Hematopoietic multipotent progenitor cell treated with erythropoietin and hydrocortisone succinate and interleukin-3 and kit ligand, for 4 days (in vitro differentiated cells): ENCODE measurements at regions not wholly inside any gene's neighbourhood (a gene's known extent, or its start where the extent isn't known, plus 50 kb on each side); places are given as distances from the start of the nearest gene placed in this dataset.
"Not testable (repeated sequence)": the region's sequence is repeated elsewhere in the genome, so short reads cannot be mapped to it uniquely, and the experiment has no call there.

Experiments used
- DNase-seq: peaks from one replicate; pipeline ENCODE4 v3.0.0-alpha.2; 2015

DNA sequence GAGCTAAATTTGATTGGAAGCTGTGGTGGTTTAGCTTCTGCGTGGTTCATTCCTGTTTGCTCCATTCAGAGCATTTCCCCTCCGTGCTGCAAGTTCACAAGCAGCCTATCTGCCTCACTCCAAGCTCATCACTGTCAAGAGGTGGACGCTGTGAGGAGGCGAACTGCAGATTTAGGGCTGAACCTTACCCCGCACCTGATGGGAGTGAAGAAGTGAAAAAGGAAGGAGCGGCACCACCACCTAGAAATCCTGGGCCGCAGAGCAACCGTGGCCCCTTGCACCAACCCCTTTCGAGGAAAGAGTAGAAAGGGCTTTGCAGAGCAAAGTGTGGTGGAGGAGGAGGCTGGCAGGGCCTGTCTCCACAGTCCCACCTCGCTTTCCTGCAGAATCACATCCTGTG is 117.4 kb downstream of the IER5 start:
- DNase-seq = no peak

DNA sequence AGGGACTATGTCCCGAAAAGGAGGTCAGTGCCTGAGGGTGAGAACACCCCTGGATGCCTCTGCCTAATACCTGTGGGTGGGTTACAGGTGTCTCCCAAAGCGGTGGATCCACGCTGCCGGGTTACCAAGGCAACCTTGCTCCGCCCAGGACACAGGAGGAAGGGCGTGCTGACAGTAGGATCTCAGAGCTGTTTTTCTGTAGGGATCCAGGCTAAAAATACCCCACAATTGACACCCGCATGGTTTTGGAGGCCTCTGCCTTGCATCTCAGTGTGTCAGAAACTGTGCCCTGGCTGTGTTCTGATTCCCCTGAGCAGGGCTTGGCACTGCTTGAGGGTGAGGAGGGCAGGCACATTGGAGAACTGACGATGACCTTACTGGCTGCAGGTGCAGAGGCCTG is 118.0 kb downstream of the IER5 start:
- no peak for DNase-seq

DNA sequence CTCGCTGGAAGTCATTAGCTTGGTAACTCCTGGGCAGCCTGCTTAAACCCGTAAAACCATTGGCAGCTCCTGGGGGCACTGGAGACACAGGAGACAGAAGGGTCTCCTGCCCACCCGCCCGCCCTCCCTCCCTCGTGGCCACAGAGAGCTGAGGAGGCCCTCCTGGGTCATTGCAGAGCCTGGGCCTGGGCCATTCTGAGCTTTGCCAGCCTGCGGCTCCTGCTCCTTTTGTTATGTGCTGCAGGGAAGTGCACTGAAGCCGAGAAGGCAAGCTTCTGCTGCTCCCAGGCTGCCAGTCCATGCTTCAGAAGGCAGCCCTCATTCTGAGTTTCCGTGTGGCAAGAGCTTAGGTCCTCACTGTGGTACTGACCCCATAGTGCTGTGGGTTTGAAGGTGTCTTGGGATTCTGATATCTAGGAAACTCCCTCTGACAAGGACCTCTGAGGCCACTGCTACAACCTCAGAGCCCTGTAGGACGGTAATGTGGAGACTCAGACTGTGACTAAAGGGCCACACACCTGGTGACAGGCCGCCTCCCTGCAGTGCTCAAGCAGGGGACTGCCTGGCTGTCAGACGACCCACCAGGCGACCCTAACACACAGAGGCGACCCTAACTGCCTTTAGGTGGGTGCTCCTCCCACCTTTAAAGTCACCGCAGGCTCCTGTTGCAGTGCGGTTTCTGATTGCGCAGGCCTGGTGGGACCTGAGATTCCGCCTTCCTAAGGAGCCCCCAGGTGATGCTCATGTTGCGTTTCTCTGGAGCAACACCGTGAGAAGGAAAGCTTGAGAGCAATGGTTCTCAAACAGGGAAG is 118.7 kb downstream of the IER5 start:
- DNase-seq = no peak

DNA sequence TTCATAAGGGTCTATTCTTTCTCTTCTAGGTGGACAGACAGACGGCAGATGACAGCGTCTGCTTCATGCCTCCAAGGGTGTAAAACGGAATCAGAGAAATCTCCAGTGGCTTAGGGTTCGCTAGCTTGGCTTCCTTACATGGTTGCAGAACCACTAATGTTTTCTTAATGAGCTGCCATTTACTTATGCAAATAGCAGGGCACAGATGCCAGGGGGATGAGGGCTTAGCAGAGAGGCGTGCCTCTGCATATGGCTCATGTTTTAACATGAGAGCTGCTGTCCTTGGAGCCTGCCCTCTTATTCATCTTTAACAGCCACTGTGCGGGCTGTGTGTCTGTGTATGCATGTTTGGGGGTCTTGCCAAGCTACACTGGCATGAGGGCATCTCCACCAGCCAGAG is 119.6 kb downstream of the IER5 start:
- no peak for DNase-seq

DNA sequence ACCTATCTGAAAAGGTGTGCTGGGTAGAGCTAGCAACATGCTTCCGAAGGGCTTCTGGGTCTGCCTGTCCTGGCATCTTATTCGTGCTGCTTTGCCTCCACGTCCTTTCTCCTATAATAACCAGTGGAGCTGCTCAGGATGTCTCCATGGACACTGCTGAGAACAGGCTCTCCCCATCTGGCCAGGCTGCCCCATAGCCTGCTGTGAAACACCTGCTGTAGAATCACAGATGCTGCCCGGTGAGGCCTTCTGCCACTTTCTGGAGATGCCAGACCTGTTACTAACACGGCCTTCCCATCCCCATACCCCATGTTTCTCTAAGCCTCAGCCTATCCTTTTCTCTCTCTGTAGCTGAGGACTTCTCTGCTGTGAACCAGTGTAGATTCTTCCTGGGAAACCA is 120.5 kb downstream of the IER5 start:
- no peak for DNase-seq

DNA sequence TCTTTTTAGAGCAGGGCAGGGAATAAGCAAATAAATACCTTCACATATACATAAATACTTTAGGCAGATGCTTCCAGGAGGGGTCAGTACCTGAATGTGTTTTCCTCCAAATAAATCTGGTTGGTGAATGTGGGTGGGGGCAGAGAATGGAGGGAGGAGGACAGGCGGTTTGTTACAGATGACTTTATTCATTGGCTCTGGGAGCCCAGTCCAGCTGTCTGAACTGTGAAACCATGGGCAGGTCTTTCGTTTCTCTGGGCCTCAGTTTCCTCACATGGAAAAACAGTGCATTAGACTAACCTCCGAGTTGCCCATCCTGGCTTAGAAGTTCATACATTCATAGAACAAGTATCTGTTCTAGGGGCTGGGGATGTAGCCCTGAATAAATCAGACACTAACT is 124.6 kb downstream of the IER5 start:
- no peak for DNase-seq

DNA sequence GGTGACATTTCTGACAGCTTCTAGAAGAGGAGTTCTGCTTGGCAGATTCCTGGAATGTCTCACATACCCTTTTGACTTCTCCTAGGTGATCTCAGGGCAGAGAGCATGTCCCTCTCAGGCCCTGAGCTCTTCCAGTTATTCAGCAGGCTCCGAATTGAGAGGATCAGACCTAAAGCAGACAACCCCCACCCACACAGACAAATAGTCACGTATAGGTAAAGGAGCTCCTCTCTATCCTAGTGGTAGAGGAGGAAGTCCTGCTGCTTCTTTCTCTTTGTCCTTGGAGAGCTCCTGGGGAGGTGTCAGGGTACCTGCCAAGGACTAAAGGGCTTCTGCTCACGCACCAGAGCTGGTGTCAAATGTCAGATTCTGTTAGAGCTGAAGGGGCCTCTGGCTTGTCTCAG is 128.1 kb downstream of the IER5 start:
- DNase-seq = no peak

DNA sequence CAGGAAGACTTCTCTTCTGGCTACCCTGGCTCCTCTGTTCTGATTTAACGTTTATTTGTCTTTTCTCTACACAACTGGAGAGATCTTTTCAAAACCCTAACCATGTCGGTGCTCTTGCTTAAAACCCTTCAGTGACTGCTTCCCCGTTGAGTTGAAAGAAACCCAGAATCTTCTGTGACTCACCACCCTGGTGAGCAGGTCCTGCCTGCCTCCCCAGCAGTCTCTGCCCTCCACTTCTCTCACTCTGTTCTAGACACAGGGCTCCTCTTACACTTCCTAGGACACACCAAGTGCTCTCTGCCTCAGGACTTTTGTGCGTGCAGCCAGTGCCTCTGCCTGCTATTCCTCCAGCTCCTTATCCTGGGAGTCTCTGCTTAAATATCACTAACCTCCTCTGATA is 131.4 kb downstream of the IER5 start:
- no peak for DNase-seq

DNA sequence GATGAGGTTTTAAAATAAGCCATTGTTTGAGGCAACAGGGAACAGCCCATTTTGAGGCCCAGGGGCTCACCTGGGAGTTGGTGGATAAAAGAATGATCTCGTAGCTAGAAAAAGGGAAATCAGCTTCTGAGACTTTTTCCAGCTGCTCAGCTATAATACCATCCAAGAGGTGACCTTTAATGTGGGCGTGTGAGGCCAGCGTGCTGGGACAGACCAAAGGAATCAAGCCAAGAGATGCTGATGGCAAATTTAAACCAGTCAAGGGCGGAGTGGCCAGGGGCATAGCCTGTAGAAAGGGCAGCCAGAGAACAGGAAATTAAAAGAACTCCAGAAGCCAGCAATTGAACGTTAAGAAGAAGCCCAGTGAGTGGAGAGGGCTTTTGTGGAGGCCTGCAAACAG is 132.6 kb downstream of the IER5 start:
- no peak for DNase-seq

DNA sequence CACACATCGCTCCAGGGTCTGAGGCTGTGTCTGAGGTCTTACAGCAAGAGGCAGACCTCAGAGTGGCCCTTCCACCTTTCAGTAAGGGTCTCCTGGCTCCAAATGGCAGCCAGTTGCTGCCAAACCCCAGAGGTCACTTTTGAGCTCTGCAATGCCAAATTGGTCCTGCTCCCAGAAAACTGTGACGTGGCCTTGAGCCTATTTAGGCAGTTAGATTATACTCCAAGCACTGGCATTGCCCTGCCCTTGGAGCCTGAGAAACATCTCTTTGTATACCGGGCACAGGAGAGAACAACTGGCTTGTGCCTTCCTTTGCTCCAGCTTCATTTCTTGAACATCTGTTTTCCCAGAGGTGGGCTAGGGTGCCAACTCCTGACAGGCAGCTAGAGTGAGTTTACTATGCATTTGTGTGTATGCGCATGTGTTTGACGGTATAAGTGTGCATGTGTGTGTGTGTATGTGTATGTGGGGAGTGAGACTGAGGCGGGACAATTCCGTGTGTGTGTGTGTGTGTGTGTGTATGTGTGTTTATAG is 134.5 kb downstream of the IER5 start:
- no peak for DNase-seq

DNA sequence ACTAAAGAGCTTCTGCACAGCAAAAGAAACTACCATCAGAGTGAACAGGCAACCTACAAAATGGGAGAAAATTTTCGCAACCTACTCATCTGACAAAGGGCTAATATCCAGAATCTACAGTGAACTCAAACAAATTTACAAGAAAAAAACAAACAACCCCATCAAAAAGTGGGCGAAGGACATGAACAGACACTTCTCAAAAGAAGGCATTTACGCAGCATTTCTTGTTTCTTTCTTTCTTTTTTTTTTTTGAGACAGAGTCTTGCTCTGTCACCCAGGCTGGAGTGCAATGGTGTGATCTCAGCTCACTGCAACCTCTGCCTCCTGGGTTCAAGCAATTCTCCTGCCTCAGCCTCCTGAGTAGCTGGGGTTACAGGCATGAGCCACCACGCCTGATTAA is 138.2 kb downstream of the IER5 start:
- DNase-seq = not testable (repeated sequence)

DNA sequence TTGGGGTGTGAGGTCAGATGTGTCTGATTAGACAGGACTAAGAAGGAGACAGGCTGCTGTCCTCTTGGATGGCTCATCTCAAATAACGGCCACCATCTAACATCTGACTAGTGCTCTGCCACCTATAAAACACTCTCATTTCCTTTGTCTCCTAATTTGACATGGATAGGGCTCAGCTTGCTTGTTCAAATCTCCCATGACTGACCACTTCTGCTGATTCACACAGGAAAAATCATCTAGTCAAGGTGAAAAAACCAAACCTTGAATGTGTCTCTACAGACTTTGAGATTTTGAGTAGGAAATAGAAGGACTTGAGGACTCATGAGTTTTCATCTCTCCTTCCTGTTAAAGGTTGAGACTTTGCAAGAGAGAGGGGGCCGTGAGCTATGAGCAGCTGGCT is 150.6 kb downstream of the IER5 start:
- DNase-seq = no peak

DNA sequence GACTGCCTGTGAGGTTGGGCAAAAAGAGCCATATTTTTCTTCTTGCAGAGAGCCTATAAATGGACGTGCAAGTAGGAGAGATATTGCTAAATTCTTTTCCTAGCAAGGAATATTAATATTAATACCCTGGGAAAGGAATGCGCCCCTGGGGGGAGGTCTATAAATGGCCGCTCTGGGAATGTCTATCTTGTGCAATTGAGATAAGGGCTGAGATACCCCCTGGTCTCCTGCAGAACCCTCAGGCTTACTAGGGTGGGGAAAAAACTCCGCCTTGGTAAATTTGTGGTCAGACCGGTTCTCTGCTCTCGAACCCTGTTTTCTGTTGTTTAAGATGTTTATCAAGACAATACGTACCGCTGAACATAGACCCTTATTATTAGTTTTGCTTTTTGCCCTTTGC is 157.8 kb downstream of the IER5 start:
- not testable (repeated sequence) for DNase-seq

DNA sequence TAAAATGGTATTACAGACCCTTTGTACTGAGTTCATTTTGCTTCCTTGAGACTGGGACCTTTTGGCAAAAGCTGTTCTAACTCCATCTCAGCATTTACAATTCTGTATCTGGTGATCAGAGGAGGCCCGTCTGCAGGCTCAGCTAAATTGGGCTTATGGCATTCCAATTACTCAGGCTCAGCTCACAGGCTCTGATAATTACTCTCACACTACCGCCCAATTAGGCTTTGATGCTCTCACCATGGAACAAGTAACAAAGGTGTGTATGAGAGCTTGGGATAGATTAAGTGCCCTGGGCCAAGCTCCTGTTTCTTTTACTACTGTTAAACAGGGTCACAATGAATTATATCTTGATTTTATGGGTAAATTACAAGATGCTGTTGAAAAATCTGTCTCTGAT is 159.9 kb downstream of the IER5 start:
- DNase-seq = not testable (repeated sequence)

DNA sequence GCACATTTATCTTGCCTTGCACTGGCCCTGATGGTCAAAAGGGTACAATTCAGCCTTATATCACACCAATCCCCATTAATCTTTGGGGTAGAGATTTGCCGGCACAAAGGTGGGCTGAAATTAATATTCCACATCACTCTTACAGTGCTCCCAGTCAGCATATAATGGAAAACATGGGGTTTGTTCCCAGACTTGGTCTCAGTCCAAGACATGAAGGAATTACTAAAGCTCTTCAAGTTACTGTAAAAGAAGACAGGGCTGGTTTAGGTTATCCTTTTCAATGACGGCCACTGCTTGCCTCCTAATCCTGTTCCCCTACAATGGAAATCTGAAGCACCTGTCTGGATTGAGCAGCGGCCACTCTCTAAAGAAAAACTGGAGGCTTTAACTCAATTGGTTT is 160.7 kb downstream of the IER5 start:
- no peak for DNase-seq

DNA sequence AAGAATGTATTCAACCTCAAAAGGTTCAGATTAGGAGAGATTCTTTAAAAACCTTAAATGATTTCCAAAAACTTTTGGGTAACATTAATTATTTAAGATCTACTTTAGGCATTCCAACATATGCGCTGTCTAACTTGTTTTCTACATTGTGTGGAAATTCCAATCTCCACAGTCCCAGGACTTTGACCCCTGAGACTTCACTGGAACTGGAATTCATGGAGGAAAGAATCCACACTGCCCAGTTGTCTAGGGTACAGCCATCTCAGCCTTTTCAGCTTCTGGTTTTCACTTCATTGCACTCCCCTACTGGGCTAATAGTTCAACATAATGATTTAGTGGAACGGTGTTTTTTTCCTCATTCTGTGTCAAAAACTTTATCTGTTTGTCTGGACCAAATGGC is 161.5 kb downstream of the IER5 start:
- DNase-seq = no peak

DNA sequence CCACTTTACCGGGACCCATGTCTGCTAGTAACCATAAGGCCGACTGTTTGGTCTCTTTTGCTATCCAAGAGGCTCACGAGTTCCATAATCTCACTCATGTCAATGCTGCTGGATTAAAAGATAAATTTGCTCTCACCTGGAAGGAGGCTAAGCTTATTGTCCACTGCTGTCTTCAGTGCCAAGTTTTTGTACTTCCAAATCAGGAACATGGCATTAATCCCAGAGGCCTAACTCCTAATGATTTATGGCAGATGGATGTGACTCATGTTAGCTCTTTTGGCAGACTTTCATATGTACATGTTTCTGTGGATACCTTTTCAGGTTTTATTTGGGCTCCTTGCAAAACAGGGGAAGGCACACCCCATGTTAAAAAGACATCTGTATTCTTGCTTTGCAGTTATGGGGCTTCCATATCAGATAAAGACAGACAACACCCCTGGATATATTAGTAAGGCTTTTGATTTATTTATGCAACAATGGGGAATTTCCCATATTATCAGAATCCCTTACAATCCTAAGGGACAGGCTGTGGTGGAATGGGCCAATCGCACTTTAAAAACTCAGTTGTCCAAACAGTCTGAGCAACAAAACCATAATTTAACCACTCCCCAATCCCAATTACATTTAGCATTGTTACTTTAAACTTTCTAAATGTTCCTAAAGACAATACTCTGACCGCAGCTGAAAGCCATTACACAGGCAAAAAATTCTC is 162.7 kb downstream of the IER5 start:
- no peak for DNase-seq

DNA sequence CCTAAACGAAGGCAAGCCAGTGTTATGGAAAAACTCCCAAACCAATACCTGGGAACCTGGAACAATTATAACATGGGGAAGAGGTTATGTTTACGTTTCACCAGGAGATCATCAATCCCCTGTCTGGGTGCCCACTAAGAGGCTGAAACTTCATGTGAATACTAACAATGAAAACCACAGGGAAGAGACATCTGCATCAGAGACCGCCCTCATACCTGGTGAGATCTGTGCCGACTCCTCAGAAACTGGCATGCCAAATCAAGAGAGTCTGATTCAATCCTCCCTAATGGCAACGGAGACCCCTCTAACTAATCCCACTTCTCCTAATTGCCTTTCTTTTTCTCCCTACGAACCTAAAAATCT is 163.2 kb downstream of the IER5 start:
- no peak for DNase-seq

DNA sequence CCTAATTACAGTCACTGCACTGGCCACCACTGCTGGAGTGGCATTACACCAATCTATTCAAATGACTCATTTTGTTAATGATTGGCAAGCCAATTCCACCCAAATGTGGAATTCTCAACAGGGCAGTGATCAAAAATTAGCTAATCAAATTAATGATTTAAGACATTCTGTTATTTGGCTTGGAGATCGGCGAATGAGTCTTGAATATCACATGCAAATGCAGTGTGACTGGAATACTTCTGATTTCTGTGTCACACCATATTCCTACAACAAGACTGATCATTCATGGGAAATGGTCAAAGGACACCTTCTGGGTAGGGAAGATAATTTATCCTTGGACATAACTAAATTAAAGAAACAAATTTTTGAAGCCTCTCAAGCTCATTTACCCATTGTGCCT is 165.1 kb downstream of the IER5 start:
- not testable (repeated sequence) for DNase-seq

DNA sequence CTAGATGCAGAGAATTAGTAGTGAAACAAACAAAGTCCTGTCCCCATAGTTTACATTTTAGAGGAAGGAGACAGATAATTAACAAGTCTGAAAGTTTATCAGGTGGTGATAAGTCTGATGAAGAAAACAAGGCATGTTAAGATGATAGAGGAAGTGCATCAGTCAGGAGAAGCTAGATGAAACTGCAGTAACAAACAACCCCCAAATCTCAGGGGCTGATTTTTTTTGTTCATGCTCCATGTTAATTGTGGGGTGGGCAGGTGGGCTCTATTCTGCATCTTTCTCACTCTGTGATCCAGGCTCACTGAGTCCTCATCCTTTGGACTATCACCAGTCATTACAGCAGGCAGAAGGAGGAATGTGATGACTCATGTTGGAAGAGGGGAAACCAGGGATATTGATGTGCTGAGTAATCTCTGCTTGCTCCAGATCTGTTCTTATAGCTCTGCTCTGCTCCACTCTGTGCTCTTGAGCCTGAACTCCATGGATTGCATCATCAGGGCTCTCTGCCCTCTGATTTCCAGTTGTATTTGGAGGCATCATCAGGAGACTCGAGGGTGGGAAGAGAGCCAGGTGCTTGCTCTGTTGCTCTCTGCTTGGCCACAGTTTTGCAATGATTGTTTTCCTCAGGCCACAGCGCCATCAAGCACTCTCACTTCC is 166.9 kb downstream of the IER5 start:
- DNase-seq = no peak

DNA sequence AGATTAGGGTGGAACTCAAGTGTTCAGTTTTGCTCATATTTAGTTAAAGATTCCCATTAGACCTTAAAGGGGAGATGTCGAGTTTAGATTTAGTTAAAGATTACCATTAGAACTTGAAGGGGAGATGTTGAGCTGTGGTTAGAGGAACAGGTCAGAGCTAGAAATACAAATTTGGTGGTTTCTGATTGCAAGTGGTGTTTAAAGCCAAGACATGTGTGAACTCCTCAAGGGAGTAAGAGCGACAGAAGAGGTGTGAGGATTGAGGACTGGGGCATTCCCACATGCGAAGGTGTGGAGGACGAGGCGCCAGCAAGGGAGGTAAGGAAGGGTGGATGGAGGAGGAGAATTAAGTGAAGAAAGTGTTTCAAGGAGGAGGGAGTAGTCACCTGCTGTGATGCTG is 168.6 kb downstream of the IER5 start:
- DNase-seq = no peak

DNA sequence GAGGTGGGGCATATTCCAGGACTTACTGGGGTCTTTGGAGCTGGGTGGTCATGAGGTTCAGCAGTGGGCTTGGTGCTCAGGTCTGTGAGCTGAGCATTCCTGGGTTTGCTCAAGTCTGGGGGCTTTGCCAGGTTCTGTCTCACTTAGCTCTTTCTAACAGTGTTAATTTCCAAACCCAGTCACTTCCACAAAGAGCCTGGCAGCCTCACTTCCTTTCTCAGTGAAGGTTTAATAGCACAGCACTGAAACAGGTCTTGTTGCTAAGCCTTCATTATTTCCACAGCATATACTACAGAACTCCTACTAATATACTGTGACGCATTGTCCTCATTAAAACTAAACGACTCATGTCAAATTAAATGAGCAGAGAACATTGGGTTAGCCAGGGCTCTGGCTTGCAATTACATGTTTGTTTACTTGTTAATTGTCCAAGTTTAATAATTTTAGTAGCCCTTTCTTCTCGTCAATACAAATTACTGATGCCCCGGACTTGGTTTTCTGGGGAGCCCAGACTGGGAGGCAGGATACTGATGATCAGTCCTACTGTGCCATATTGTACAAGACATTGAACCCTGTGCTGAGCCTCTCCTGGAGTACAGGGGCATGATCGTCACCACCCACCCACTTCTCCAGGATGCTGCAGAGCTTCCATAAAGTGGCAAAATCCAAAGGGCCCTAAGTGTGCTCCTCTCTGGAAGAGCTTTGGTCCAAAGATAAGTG is 170.7 kb downstream of the IER5 start:
- no peak for DNase-seq

DNA sequence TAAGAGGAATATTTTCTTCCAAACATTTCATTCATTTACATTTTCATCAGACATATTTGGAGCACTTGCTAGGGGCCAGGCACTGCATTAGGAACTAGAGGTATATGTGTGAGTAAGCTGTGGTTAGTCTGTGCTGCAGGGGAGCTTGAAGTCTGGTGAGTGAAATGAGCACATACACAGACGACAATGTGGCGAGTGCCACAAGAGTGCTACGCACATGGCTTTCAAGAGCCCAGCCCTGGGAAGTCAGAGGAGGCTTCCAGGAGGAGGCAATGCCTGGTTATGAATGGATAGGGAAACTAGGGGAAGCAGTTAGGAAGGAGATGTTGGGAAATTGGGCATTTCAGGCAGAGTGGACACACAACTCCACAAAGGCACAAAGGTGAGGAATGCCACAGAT is 171.8 kb downstream of the IER5 start:
- DNase-seq = no peak
